Common myeloid progenitor, CD34-positive (primary cell): ENCODE measurements at regions not wholly inside any gene's neighbourhood (a gene's known extent, or its start where the extent isn't known, plus 50 kb on each side); places are given as distances from the start of the nearest gene placed in this dataset.
"Not testable (repeated sequence)": the region's sequence is repeated elsewhere in the genome, so short reads cannot be mapped to it uniquely, and the experiment has no call there.

ENCODE experiments used
- CTCF ChIA-PET: fragments of 350-600 bp; sonication (Branson Sonifier 250); formaldehyde crosslinking; loops from one replicate; lab custom pipeline; 2021; ENCODE audit warnings: antibody characterized with exemption; lab: Charles Lee
- POLR2A ChIA-PET: fragments of 350-600 bp; sonication (Branson Sonifier 250); formaldehyde crosslinking; loops from one replicate; lab custom pipeline; 2021; ENCODE audit warnings: antibody characterized with exemption; lab: Charles Lee
- DNase-seq, 3 donors: peaks; one replicate each; pipeline versions ENCODE4 v3.0.0 to v3.0.0-alpha.2; 2013
- H3K27ac ChIP-seq, 2 experiments: 1 replicate in 1 of 2; 2 replicates in 1 of 2; pipeline ENCODE4 v1.7.0; 2013; ENCODE audit warnings: inconsistent platforms in 2 of 2, low read length in 2 of 2, mild to moderate bottlenecking in 2 of 2, low read depth in 1 of 2, moderate library complexity in 1 of 2; ENCODE audit not compliant: severe bottlenecking in 2 of 2, insufficient read depth in 1 of 2, poor library complexity in 1 of 2
- H3K27me3 ChIP-seq, 5 experiments: replicated peaks in 2 of 5; 1 replicate in 3 of 5; 2 replicates in 2 of 5; pipeline versions ENCODE4 v1.6.1 to v1.7.0; 2013; ENCODE audit warnings: low read length in 4 of 5, mild to moderate bottlenecking in 2 of 5, moderate library complexity in 2 of 5, inconsistent platforms in 1 of 5; ENCODE audit not compliant: insufficient read depth in 5 of 5, control insufficient read depth in 4 of 5
- H3K36me3 ChIP-seq, 4 experiments: 1 replicate in 2 of 4; 2 replicates in 2 of 4; pipeline versions ENCODE4 v1.6.1 to v1.7.0; 2013; ENCODE audit warnings: low read length in 3 of 4, control low read depth in 1 of 4, mild to moderate bottlenecking in 1 of 4; ENCODE audit not compliant: control insufficient read depth in 4 of 4, insufficient read depth in 4 of 4
- H3K4me1 ChIP-seq, 4 experiments: 1 replicate in 3 of 4; 2 replicates in 1 of 4; pipeline versions ENCODE4 v1.6.1 to v1.7.1; 2013; ENCODE audit warnings: low read length in 3 of 4, mild to moderate bottlenecking in 3 of 4, control low read depth in 1 of 4, inconsistent platforms in 1 of 4, moderate library complexity in 1 of 4; ENCODE audit not compliant: control insufficient read depth in 4 of 4, insufficient read depth in 4 of 4; ENCODE audit errors: control extremely low read depth in 1 of 4
- H3K4me3 ChIP-seq, 7 experiments: 1 replicate in 4 of 7; 2 replicates in 3 of 7; pipeline versions ENCODE4 v1.5.1 to v1.7.0; 2013; ENCODE audit warnings: mild to moderate bottlenecking in 7 of 7, low read length in 6 of 7, moderate library complexity in 6 of 7, inconsistent platforms in 2 of 7, low read depth in 2 of 7, control low read depth in 1 of 7; ENCODE audit not compliant: insufficient read depth in 4 of 7, control insufficient read depth in 1 of 7; ENCODE audit errors: extremely low read depth in 1 of 7
- H3K9me3 ChIP-seq, 5 experiments: 1 replicate in 4 of 5; 2 replicates in 1 of 5; pipeline versions ENCODE4 v1.6.1 to v1.7.1; 2013; ENCODE audit warnings: low read length in 4 of 5, mild to moderate bottlenecking in 2 of 5, inconsistent platforms in 1 of 5, low read depth in 1 of 5, moderate library complexity in 1 of 5; ENCODE audit not compliant: control insufficient read depth in 4 of 5, insufficient read depth in 2 of 5; ENCODE audit errors: control extremely low read depth in 1 of 5
- WGBS: methylation state at CpG from one replicate; pipeline ENCODE4 v1.1.5; 2013; ENCODE audit not compliant: insufficient coverage; 5-methylcytosine and 5-hydroxymethylcytosine counted together

- H3K4me3 ChIP-seq: no peak overlapping the region
- no peaks in the 10 kb centered on the region for H3K36me3 ChIP-seq
- CTCF ChIA-PET: interaction anchor here (0.6 kb wide), 1 partner anchor 45 kb away, joined by 4 read pairs; no protein-coding TSS in a partner anchor
- no peaks in the 10 kb centered on the region for H3K4me1 ChIP-seq
- H3K9me3 ChIP-seq: no peaks in the 10 kb centered on the region
- no peak overlapping the region for H3K27ac ChIP-seq
- H3K27me3 ChIP-seq: no peaks in the 10 kb centered on the region
- POLR2A ChIA-PET: no interaction called here
- WGBS: no CpG with 5 or more reads among the region's 2 CpGs
- no peak for DNase-seq
These were observed 1995.6 kb upstream of the CDH6 start for GRCh38 chr5:29197631-29198454.

GRCh38 chr5:29193972-29194371, 1999.5 kb upstream of the CDH6 start:
- DNase-seq: no peak
- ChIA-PET POLR2A (no interaction called here), CTCF (no interaction called here)
- H3K4me3 ChIP-seq: no peak overlapping the region
- H3K4me1 ChIP-seq: no peaks in the 10 kb centered on the region
- H3K9me3 ChIP-seq: no peaks in the 10 kb centered on the region
- no peak overlapping the region for H3K27ac ChIP-seq
- 60% methylated on average over 1 of the region's 1 CpG for whole genome bisulfite sequencing
- H3K27me3 ChIP-seq: no peaks in the 10 kb centered on the region
- H3K36me3 ChIP-seq: no peaks in the 10 kb centered on the region

- DNase-seq, H3K4me1 ChIP-seq, H3K27me3 ChIP-seq, H3K27ac ChIP-seq, H3K9me3 ChIP-seq, H3K4me3 ChIP-seq, POLR2A ChIA-PET, H3K36me3 ChIP-seq, CTCF ChIA-PET: not testable (repeated sequence)
- 96% methylated on average over 11 of the region's 28 CpGs for WGBS
These were observed 2002.0 kb upstream of the CDH6 start for GRCh38 chr5:29191269-29192048.

GRCh38 chr5:29190398-29190797, 2003.1 kb upstream of the CDH6 start:
- H3K27me3 ChIP-seq, H3K4me1 ChIP-seq, H3K36me3 ChIP-seq, H3K9me3 ChIP-seq, H3K27ac ChIP-seq, CTCF ChIA-PET, POLR2A ChIA-PET, DNase-seq, H3K4me3 ChIP-seq: not testable (repeated sequence)
- WGBS: no CpG with 5 or more reads among the region's 1 CpG

- WGBS: no CpG with 5 or more reads among the region's 5 CpGs
- H3K36me3 ChIP-seq, H3K9me3 ChIP-seq, H3K4me3 ChIP-seq, CTCF ChIA-PET, POLR2A ChIA-PET, H3K27ac ChIP-seq, DNase-seq, H3K4me1 ChIP-seq, H3K27me3 ChIP-seq: not testable (repeated sequence)
These were observed 2007.1 kb upstream of the CDH6 start for GRCh38 chr5:29186380-29186779.

GRCh38 chr5:29185558-29185957, 2007.9 kb upstream of the CDH6 start:
- no peak for DNase-seq
- WGBS: 88% methylated on average over 1 of the region's 1 CpG
- no peak overlapping the region for H3K4me3 ChIP-seq
- H3K4me1 ChIP-seq: no peaks in the 10 kb centered on the region
- no peaks in the 10 kb centered on the region for H3K36me3 ChIP-seq
- CTCF ChIA-PET: no interaction called here
- peaks cover 0 to 6% (median 0%) of the 10 kb centered on the region in 5 experiments for H3K9me3 ChIP-seq
- H3K27me3 ChIP-seq: no peaks in the 10 kb centered on the region
- no peak overlapping the region for H3K27ac ChIP-seq
- POLR2A ChIA-PET: no interaction called here

GRCh38 chr5:29175774-29176173, 2017.7 kb upstream of the CDH6 start:
- ChIA-PET POLR2A (interaction anchor here (0.6 kb wide), 1 partner anchor 1927 kb away, joined by 3 read pairs; no protein-coding TSS in a partner anchor), CTCF (no interaction called here)
- WGBS: 100% methylated on average over 1 of the region's 1 CpG
- Histone ChIP-seq H3K9me3 (no peaks in the 10 kb centered on the region), H3K4me1 (no peaks in the 10 kb centered on the region), H3K36me3 (no peaks in the 10 kb centered on the region), H3K4me3 (no peak overlapping the region), H3K27me3 (no peaks in the 10 kb centered on the region), H3K27ac (no peak overlapping the region)
- peak in 1 of 3 donors; percentile 4 for DNase-seq
